ENCODE measurements at regions not wholly inside any gene's neighbourhood (a gene's known extent, or its start where the extent isn't known, plus 50 kb on each side); places are given as distances from the start of the nearest gene placed in this dataset.
"Not testable (repeated sequence)": the region's sequence is repeated elsewhere in the genome, so short reads cannot be mapped to it uniquely, and the experiment has no call there.

- no peak for DNase-seq
Measured at GRCh38 chr1:222865718-222866117, 50.9 kb downstream of the DISP1 start.

GRCh38 chr1:222867316-222867715 is 52.5 kb downstream of the DISP1 start:
- no peak for DNase-seq

GRCh38 chr1:222876182-222876581 is 61.3 kb downstream of the DISP1 start:
- no peak for DNase-seq

GRCh38 chr1:222877854-222878253 is 63.0 kb downstream of the DISP1 start:
- no peak for DNase-seq

GRCh38 chr1:222880587-222880986 is 65.7 kb downstream of the DISP1 start:
- DNase-seq: no peak

GRCh38 chr1:222886194-222886854 is 71.5 kb downstream of the DISP1 start:
- DNase-seq: no peak

GRCh38 chr1:222886878-222887351 is 72.1 kb downstream of the DISP1 start:
- no peak for DNase-seq

GRCh38 chr1:222889440-222889839 is 74.6 kb downstream of the DISP1 start:
- no peak for DNase-seq

- DNase-seq: no peak
Measured at GRCh38 chr1:222890716-222891115, 75.9 kb downstream of the DISP1 start.

- no peak for DNase-seq
Measured at GRCh38 chr1:222891578-222891977, 76.7 kb downstream of the DISP1 start.

GRCh38 chr1:222892137-222892769 is 77.4 kb downstream of the DISP1 start:
- no peak for DNase-seq

GRCh38 chr1:222893255-222893654 is 78.4 kb downstream of the DISP1 start:
- DNase-seq: no peak

- DNase-seq: no peak
Measured at GRCh38 chr1:222894331-222894730, 79.5 kb downstream of the DISP1 start.

- DNase-seq: no peak
Measured at GRCh38 chr1:222896630-222897526, 82.0 kb downstream of the DISP1 start.

GRCh38 chr1:222897527-222898190 is 82.8 kb downstream of the DISP1 start:
- DNase-seq: no peak

- DNase-seq: no peak
Measured at GRCh38 chr1:222898191-222898527, 83.3 kb downstream of the DISP1 start.

GRCh38 chr1:222899471-222899870 is 84.6 kb downstream of the DISP1 start:
- DNase-seq: no peak

- no peak for DNase-seq
Measured at GRCh38 chr1:222904451-222904850, 89.6 kb downstream of the DISP1 start.

- DNase-seq: no peak
Measured at GRCh38 chr1:222905151-222905550, 90.3 kb downstream of the DISP1 start.

- DNase-seq: not testable (repeated sequence)
Measured at GRCh38 chr1:222906271-222906739, 91.5 kb downstream of the DISP1 start.

- DNase-seq: no peak
Measured at GRCh38 chr1:222909586-222909985, 94.7 kb downstream of the DISP1 start.

- DNase-seq: no peak
Measured at GRCh38 chr1:222910699-222911098, 95.9 kb downstream of the DISP1 start.

GRCh38 chr1:222911866-222912265 is 97.0 kb downstream of the DISP1 start:
- DNase-seq: no peak

Data from amniotic stem cell (primary cell).